ENCODE measurements at regions not wholly inside any gene's neighbourhood (a gene's known extent, or its start where the extent isn't known, plus 50 kb on each side); places are given as distances from the start of the nearest gene placed in this dataset.

DNA sequence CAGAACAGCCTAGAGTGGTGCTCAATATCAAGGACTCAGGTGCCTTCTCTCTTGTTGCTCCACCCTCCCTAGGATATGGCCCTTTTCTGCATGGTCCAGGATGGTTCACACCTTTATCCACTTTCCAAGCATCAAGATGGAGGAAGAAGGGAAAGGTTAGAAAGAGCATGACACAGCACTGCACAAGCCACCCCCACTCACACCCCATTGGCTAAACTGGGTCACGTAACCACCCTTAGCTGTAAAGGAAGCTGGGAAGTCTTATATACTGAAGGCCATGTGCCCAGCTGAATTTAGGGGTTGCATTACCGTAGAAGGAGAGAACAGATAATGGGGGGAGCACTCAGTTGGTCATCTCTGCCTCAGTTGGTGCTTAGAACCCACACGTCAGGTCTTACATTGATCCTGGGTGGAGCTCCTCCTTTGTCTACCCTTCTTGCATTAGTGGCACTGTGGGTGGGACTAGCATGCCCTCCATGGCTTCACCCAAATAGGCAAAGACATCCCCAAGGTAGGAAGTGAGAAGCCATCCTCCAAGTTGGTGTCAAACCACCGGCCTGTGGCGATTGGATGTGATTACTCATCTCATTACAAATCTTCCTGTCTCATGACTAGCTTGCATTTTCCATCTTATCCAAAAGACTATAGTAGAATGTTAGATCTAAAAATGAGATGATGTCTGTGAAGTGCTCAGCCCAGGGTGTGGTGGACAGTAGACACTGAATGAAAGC lies 248.5 kb downstream of the HAUS1 start:
- intact Hi-C loops (cut with DNase I, micrococcal nuclease), result no loop called here
- DNase-seq, result no peak
- ATAC-seq, result no peak

- no peak for DNase-seq
- ATAC-seq, result no peak
- intact Hi-C loops (cut with DNase I, micrococcal nuclease), result no loop called here
Observed at GRCh38 chr18:46353460-46353859, 249.3 kb downstream of the HAUS1 start.

DNA sequence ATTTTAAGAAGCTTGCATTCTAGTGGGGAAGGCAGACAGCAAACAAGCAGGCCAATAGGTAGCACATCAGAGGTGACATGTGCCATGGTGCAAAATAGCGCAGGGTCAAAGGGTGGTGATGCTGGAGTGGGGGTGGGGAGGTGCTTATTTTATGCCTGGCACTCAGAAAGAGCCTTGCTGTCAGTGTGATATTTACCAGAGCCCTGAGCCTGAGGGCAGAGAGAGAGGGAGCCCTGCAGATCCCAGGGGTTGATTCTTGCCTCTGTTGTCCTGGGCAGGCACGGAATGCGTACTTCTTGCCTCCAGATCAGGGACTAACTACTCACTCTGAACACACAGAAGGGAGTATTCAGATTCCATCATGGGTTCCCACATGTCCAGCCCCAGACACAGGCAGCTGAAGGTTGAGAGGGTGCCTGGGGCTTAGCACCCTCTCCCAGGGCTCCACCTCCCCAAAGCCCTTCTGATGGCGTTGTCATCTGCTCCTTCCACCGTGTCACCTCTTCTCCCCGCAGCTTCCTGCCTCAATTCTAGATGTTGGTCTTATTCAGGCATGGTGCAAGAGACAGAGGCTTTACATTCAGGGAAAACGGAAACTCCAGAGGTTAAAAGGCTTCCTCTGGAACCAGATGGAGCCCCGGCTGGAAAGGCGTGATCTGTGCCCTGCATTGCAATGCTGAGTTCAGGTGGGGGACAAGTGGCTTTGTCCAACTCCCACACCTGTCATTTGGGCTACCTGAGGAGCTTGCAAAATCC lies 252.3 kb downstream of the HAUS1 start:
- ATAC-seq, result no peak
- DNase-seq, result no peak
- intact Hi-C loops (cut with DNase I, micrococcal nuclease), result no loop called here

- no peak for ATAC-seq
- no peak for DNase-seq
- intact Hi-C loops (cut with DNase I, micrococcal nuclease), result no loop called here
Observed at GRCh38 chr18:46360102-46360699, 256.0 kb downstream of the HAUS1 start.

DNA sequence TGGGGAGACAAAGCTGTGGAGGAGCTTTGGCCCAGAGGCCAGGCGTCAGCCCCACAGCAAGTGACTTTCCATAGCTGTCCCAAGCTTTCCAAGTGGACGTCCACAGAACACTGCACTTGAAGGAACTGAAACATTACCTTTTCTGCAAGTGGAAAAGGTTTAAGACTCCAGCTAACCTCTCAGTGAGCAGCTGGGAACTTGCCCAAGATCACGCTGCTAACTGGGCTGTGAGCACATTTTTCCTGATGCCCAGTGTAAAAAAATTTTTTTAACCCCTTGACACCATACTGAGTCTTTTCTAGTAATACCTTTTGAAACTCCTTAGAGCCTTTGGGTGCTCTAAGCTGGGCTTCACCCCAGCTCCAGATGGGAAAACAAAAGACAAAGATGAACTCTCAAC lies 256.7 kb downstream of the HAUS1 start:
- intact Hi-C loops (cut with DNase I, micrococcal nuclease), result no loop called here
- ATAC-seq (no peak), DNase-seq (no peak)

DNA sequence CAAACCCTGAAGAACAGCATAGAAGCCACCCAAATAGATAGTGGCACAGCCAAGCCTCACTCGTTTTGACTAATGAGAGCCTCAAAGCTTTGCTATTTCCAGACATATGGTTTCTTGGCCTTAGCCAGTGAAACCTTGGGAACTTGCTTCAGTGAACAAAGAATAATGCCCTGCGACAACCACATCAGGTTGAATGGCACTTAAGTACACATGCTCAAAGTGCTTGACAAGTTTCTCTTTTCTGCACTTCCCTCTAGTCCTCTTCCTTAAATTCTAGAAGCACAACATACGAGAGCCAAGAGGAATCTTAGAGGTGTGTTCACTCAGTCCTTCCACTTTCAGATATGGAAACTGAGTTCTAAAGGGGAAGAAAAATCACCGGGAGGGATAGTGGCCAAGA lies 258.3 kb downstream of the HAUS1 start:
- ATAC-seq (no peak), DNase-seq (no peak)
- intact Hi-C loops (cut with DNase I, micrococcal nuclease), result no loop called here

- ATAC-seq (no peak), DNase-seq (no peak)
- intact Hi-C loops (cut with DNase I, micrococcal nuclease), result no loop called here
Observed at GRCh38 chr18:46364048-46364447, 259.9 kb downstream of the HAUS1 start.

DNA sequence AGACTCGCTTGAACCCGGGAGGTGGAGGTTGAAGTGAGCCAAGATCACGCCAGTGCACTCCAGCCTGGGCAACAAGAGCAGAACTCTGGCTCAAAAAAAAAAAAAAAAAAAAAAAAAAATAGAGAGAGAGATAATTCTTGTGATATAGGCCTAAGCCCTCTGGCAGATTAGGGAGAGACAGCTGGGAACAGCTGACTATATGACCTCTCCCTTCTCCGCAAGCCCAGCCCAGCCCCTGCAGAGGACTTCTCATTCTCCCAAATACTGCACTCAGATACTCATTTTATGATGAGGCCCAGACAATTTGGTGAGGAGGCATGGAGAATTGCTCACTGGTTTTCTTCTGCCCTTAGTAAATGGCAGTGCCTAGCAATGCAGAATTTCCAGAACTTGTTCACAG lies 262.0 kb downstream of the HAUS1 start:
- intact Hi-C loops (cut with DNase I, micrococcal nuclease), result no loop called here
- ATAC-seq, result no peak
- no peak for DNase-seq

GRCh38 chr18:46366751-46367376 lies 262.7 kb downstream of the HAUS1 start:
- ATAC-seq, result no peak

DNA sequence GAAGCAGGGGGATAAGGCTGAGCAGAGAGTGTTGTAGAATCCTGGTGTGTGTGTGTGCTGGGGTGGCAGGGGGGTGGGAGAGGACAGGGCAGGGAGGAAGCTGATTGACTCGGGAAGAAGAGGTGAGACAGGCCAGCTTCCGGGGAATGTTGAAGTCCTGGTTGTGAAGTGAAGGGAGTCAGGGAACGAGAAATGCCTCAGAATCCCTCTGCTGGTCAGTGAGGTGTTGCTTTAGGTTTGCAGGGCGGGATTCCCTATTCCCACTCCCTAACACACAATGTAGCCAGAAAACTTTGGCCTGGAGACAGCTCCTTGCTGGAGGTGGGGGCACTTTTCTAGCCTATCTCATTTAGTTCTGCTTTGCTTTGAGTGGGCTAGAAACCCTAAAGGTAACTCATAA lies 265.1 kb downstream of the HAUS1 start:
- no peak for ATAC-seq
- no peak for DNase-seq
- intact Hi-C loops (cut with DNase I, micrococcal nuclease), result no loop called here

More at GRCh38 chr18:46366751-46367376, 262.7 kb downstream of the HAUS1 start:
- DNase-seq, result no peak
- intact Hi-C loops (cut with DNase I, micrococcal nuclease), result no loop called here

DNA sequence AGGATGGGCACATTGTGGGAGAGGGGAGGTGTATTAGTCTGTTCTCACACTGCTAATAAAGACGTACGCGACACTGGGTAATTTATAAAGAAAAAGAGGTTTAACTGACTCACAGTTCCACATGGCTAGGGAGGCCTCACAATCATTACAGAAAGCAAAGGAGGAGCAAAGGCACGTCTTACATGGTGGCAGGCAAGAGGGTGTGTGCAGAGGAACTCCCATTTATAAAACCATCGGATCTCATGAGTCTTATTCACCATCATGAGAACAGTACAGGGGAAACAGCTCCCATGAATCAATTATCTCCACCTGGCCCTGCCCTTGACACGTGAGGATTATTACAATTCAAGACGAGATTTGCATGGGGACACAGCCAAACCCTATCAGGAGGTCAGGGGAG lies 266.7 kb downstream of the HAUS1 start:
- DNase-seq (no peak), ATAC-seq (no peak)
- intact Hi-C loops (cut with DNase I, micrococcal nuclease), result no loop called here

- ATAC-seq, result no peak
- no peak for DNase-seq
- intact Hi-C loops (cut with DNase I, micrococcal nuclease), result no loop called here
Observed at GRCh38 chr18:46372670-46373069, 268.5 kb downstream of the HAUS1 start.

DNA sequence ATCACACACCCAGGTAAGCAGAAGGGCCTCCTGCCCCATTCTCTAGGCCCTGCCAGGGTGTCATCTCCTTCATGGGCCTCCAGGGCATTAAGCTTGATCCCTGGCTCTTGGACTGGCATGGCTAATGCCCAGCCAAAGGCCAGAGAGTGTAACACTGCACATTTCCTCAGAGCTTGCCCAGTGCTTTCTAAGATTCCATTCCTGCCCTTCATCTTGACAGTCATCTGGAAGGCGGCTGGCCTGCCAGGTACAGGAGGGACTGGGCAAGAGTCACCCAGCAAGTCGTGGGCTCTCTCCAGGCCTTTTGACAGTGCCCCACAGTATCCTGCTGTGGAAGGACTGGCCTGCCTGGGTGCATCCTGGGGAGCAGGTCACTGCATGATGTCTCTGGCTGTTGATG lies 268.9 kb downstream of the HAUS1 start:
- DNase-seq (no peak), ATAC-seq (no peak)
- intact Hi-C loops (cut with DNase I, micrococcal nuclease), result no loop called here

GRCh38 chr18:46373791-46374190 lies 269.6 kb downstream of the HAUS1 start:
- DNase-seq (no peak), ATAC-seq (no peak)
- intact Hi-C loops (cut with DNase I, micrococcal nuclease), result no loop called here

GRCh38 chr18:46374850-46375249 lies 270.7 kb downstream of the HAUS1 start:
- no peak for ATAC-seq
- DNase-seq, result no peak
- intact Hi-C loops (cut with DNase I, micrococcal nuclease), result no loop called here

GRCh38 chr18:46377557-46377956 lies 273.4 kb downstream of the HAUS1 start:
- ATAC-seq, result no peak
- intact Hi-C loops (cut with DNase I, micrococcal nuclease), result no loop called here

GRCh38 chr18:46378126-46378863 lies 274.1 kb downstream of the HAUS1 start:
- ATAC-seq, result peak; percentile 83
- peak in 1 of 2 donors; percentile 10 for DNase-seq
- intact Hi-C loops (cut with DNase I, micrococcal nuclease), result no loop called here

More at GRCh38 chr18:46377557-46377956, 273.4 kb downstream of the HAUS1 start:
- DNase-seq, result no peak

DNA sequence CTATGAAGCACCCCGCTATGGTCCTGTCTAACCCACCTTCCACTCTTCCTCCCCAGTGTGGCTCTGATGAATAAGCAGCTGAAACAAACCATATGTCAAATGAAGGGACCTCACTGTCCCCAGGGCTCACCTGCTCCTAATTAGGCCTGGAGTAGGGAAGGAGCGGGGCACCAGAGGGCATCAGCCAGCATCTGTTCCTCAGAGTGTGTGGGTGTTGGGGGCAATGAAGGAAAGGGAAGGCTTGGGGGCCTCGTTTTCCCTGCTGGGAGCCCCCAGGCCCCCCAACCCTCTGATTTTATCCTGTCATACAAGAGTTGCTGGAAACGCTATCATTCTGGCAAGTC lies 274.7 kb downstream of the HAUS1 start:
- ATAC-seq (no peak), DNase-seq (no peak)
- intact Hi-C loops (cut with DNase I, micrococcal nuclease), result no loop called here

- intact Hi-C loops (cut with DNase I, micrococcal nuclease), result no loop called here
- ATAC-seq (no peak), DNase-seq (no peak)
Observed at GRCh38 chr18:46379323-46379950, 275.3 kb downstream of the HAUS1 start.
